ENCODE measurements at regions not wholly inside any gene's neighbourhood (a gene's known extent, or its start where the extent isn't known, plus 50 kb on each side); places are given as distances from the start of the nearest gene placed in this dataset.

DNA sequence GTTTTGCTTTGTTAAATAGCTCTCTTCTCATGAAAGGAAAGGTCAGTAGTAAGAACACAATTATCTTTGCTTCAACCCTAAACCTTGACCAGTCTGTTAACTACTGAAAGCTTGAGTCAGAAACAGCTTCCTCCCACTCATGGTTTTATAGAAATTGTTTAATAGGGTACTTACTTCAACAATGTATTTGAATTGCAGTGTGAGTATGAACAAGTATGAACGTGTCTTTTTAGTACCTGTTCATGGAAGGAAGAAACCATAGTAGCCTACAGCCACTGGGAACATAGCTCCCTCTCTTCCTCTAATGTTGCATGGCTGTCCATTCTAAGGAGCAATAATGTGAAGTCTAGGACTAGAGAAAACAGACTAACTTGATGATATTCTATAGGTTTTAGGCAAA is 311.0 kb downstream of the MCTP2 start:
- Histone ChIP-seq H3K9me2 (replicated peaks; ENCODE audit: insufficient read depth, low read length) (no peaks in the 10 kb centered on the region), H3K79me2 (ENCODE audit: low read length) (no peaks in the 10 kb centered on the region), H3K9me3 (replicated peaks; ENCODE audit: insufficient read depth, low read length) (no peaks in the 10 kb centered on the region), H3K9ac (ENCODE audit: low read length) (no peak overlapping the region), H3K4me1 (ENCODE audit: low read length) (no peaks in the 10 kb centered on the region), H3F3A (ENCODE audit: insufficient read depth, low read length) (no peaks in the 10 kb centered on the region), H3K4me2 (ENCODE audit: low read depth, low read length) (no peak overlapping the region), H3K4me3 (ENCODE audit: low read length) (no peak overlapping the region), H3K27ac (ENCODE audit: low read length) (no peak overlapping the region), H4K20me1 (ENCODE audit: insufficient read depth, low read length) (no peaks in the 10 kb centered on the region), H2AFZ (ENCODE audit: low read length) (no peak overlapping the region), H3K36me3 (replicated peaks; ENCODE audit: insufficient read depth, low read length) (no peaks in the 10 kb centered on the region), H3K27me3 (replicated peaks; ENCODE audit: insufficient read depth, low read length) (no peaks in the 10 kb centered on the region)
- TF ChIP-seq, protein P1, sequence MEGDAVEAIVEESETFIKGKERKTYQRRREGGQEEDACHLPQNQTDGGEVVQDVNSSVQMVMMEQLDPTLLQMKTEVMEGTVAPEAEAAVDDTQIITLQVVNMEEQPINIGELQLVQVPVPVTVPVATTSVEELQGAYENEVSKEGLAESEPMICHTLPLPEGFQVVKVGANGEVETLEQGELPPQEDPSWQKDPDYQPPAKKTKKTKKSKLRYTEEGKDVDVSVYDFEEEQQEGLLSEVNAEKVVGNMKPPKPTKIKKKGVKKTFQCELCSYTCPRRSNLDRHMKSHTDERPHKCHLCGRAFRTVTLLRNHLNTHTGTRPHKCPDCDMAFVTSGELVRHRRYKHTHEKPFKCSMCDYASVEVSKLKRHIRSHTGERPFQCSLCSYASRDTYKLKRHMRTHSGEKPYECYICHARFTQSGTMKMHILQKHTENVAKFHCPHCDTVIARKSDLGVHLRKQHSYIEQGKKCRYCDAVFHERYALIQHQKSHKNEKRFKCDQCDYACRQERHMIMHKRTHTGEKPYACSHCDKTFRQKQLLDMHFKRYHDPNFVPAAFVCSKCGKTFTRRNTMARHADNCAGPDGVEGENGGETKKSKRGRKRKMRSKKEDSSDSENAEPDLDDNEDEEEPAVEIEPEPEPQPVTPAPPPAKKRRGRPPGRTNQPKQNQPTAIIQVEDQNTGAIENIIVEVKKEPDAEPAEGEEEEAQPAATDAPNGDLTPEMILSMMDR (IDR thresholded peaks at IDR 0.05; ENCODE audit: low read length): no peak
- no peak for TF ChIP-seq EZH2 (optimal IDR thresholded peaks at IDR 0.05; ENCODE audit: low read depth, low read length)
- no peak for TF ChIP-seq EZH2phosphoT487 (IDR thresholded peaks at IDR 0.05; ENCODE audit: low read length)
- no peak for DNase-seq

DNA sequence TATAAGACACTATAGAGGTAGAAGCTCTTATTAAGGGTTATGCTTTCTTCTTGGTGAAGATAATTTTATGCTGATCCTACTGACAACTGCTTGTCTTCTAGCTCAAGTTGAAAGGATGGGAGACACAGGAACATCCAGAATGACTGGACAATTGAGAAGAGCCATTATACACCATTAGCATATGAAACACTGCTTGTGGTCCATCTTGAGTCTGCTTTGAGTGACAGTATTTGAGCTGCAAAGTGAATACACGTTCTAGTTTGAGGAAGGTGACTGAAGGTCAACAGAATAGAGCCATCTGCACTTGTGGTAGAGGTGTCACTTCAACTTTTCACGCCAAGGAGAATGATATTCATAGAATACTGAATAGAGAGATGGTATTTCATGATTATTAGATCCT is 315.4 kb downstream of the MCTP2 start:
- Histone ChIP-seq H3K79me2 (ENCODE audit: low read length) (no peaks in the 10 kb centered on the region), H3F3A (ENCODE audit: insufficient read depth, low read length) (no peaks in the 10 kb centered on the region), H3K36me3 (replicated peaks; ENCODE audit: insufficient read depth, low read length) (no peaks in the 10 kb centered on the region), H3K4me2 (ENCODE audit: low read depth, low read length) (no peak overlapping the region), H3K4me1 (ENCODE audit: low read length) (no peaks in the 10 kb centered on the region), H3K4me3 (ENCODE audit: low read length) (no peak overlapping the region), H3K9me2 (replicated peaks; ENCODE audit: insufficient read depth, low read length) (no peaks in the 10 kb centered on the region), H2AFZ (ENCODE audit: low read length) (no peak overlapping the region), H3K27me3 (replicated peaks; ENCODE audit: insufficient read depth, low read length) (no peaks in the 10 kb centered on the region), H4K20me1 (ENCODE audit: insufficient read depth, low read length) (no peaks in the 10 kb centered on the region), H3K27ac (ENCODE audit: low read length) (no peak overlapping the region), H3K9ac (ENCODE audit: low read length) (no peak overlapping the region), H3K9me3 (replicated peaks; ENCODE audit: insufficient read depth, low read length) (no peaks in the 10 kb centered on the region)
- TF ChIP-seq, protein P1 (IDR thresholded peaks at IDR 0.05; ENCODE audit: low read length): no peak
- TF ChIP-seq EZH2phosphoT487 (IDR thresholded peaks at IDR 0.05; ENCODE audit: low read length): no peak
- no peak for DNase-seq

DNA sequence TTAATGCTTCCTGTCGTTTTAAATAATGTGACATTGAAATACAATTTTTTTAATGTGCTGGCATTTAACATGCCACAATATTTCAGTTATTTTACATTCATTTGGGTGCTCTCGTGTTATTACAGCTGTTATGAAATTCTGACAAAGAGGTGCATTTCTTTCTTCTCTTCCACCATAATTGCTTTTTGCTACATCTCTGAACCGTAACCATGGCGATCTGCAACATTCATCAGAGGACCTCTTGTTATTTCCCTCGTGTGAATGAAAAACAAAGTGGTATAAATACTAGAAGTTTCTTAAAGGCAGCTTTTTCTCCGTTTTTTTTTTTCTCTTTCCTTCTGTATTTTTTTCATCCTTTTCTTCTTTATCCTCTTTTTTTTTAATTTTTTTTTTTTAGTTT is 316.4 kb downstream of the MCTP2 start:
- Histone ChIP-seq H3K4me2 (ENCODE audit: low read depth, low read length) (no peak overlapping the region), H3K27me3 (replicated peaks; ENCODE audit: insufficient read depth, low read length) (no peaks in the 10 kb centered on the region), H2AFZ (ENCODE audit: low read length) (no peak overlapping the region), H3K36me3 (replicated peaks; ENCODE audit: insufficient read depth, low read length) (no peaks in the 10 kb centered on the region), H3K9me3 (replicated peaks; ENCODE audit: insufficient read depth, low read length) (no peaks in the 10 kb centered on the region), H3K9ac (ENCODE audit: low read length) (no peak overlapping the region), H3K4me3 (ENCODE audit: low read length) (no peak overlapping the region), H3K9me2 (replicated peaks; ENCODE audit: insufficient read depth, low read length) (no peaks in the 10 kb centered on the region), H4K20me1 (ENCODE audit: insufficient read depth, low read length) (no peaks in the 10 kb centered on the region), H3K27ac (ENCODE audit: low read length) (no peak overlapping the region), H3F3A (ENCODE audit: insufficient read depth, low read length) (no peaks in the 10 kb centered on the region), H3K79me2 (ENCODE audit: low read length) (no peaks in the 10 kb centered on the region), H3K4me1 (ENCODE audit: low read length) (no peaks in the 10 kb centered on the region)
- TF ChIP-seq EZH2 (optimal IDR thresholded peaks at IDR 0.05; ENCODE audit: low read depth, low read length): no peak
- TF ChIP-seq EZH2phosphoT487 (IDR thresholded peaks at IDR 0.05; ENCODE audit: low read length): no peak
- TF ChIP-seq, protein P1 (IDR thresholded peaks at IDR 0.05; ENCODE audit: low read length): no peak
- DNase-seq: no peak

Data from MM.1S (cell line).